Gastroesophageal sphincter (tissue), 4 donors: ENCODE measurements at regions not wholly inside any gene's neighbourhood (a gene's known extent, or its start where the extent isn't known, plus 50 kb on each side); places are given as distances from the start of the nearest gene placed in this dataset.

Experiments
- ATAC-seq: fragments of 150-250 bp; one replicate; pipeline ENCODE4 v1.9.1; 2016; ENCODE audit warnings: mild to moderate bottlenecking, moderate library complexity
- H3K27ac ChIP-seq, 4 donors: fragments of 200-600 bp; sonication (generic) in 3 of 4; 1 replicate in 3 of 4; 2 replicates in 1 of 4; pipeline ENCODE4 v1.5.1; 2016 to 2019
- H3K27me3 ChIP-seq: fragments of 200-600 bp; sonication (generic); one replicate; pipeline ENCODE4 v1.5.1; 2019
- H3K36me3 ChIP-seq, 2 donors: fragments of 200-600 bp; sonication (generic); one replicate each; pipeline ENCODE4 v1.5.1; 2019; ENCODE audit warnings: control low read depth in 1 of 2
- H3K4me1 ChIP-seq, 3 donors: fragments of 200-600 bp; sonication (generic); 1 replicate in 2 of 3; 2 replicates in 1 of 3; pipeline ENCODE4 v1.5.1; 2016 to 2019; ENCODE audit warnings: control low read depth in 2 of 3
- H3K4me3 ChIP-seq, 2 donors: fragments of 200-600 bp; sonication (generic); one replicate each; pipeline ENCODE4 v1.5.1; 2019; ENCODE audit warnings: mild to moderate bottlenecking in 1 of 2, moderate library complexity in 1 of 2
- H3K9me3 ChIP-seq, 3 donors: fragments of 200-600 bp; sonication (generic); one replicate each; pipeline ENCODE4 v1.5.1; 2017 to 2019; ENCODE audit warnings: control low read depth in 2 of 3
- CTCF ChIP-seq, 4 experiments: fragments of 200-600 bp in 2 of 4; fragments of 450-650 bp in 2 of 4; sonication (generic) in 1 of 4; IDR thresholded peaks; one replicate each; pipeline ENCODE4 v1.5.1; 2017 to 2019; ENCODE audit warnings: antibody characterized with exemption in 4 of 4, mild to moderate bottlenecking in 2 of 4, moderate library complexity in 2 of 4
- EP300 ChIP-seq: sonication (generic); formaldehyde crosslinking; IDR thresholded peaks from one replicate; pipeline ENCODE4 v1.6.1; 2017; ENCODE audit warnings: antibody characterized with exemption, mild to moderate bottlenecking
- POLR2A ChIP-seq, 2 donors: fragments of 450-650 bp; IDR thresholded peaks; one replicate each; pipeline ENCODE4 v1.6.1; 2017; ENCODE audit warnings: antibody characterized with exemption in 2 of 2, mild to moderate bottlenecking in 2 of 2, moderate library complexity in 1 of 2
- POLR2AphosphoS5 ChIP-seq: sonication (generic); formaldehyde crosslinking; IDR thresholded peaks from one replicate; pipeline ENCODE4 v1.6.1; 2017; ENCODE audit warnings: antibody characterized with exemption
- WGBS, 2 donors: methylation state at CpG; one replicate each; pipeline ENCODE4 v1.1.5; 2018; ENCODE audit warnings: low coverage in 1 of 2; 5-methylcytosine and 5-hydroxymethylcytosine counted together

- Histone ChIP-seq H3K4me3 (no peak overlapping the region), H3K27me3 (no peaks in the 10 kb centered on the region), H3K9me3 (no peaks in the 10 kb centered on the region), H3K27ac (no peak overlapping the region), H3K4me1 (no peaks in the 10 kb centered on the region), H3K36me3 (no peaks in the 10 kb centered on the region)
- no peak for ATAC-seq
- 52 to 65% methylated on average over 2 of the region's 2 CpGs for WGBS, 2 donors
- TF ChIP-seq POLR2AphosphoS5: no peak
- no peak for TF ChIP-seq POLR2A (IDR thresholded peaks at IDR 0.05)
- no peak for TF ChIP-seq EP300
Observed at GRCh38 chr6:114608091-114608490, 265.3 kb upstream of the HS3ST5 start.

- no peak overlapping the region for H3K27ac ChIP-seq
- 83 to 94% methylated on average over 3 of the region's 3 CpGs for WGBS, 2 donors
- no peaks in the 10 kb centered on the region for H3K9me3 ChIP-seq
- no peaks in the 10 kb centered on the region for H3K27me3 ChIP-seq
- H3K4me3 ChIP-seq: no peak overlapping the region
- H3K36me3 ChIP-seq: no peaks in the 10 kb centered on the region
- ATAC-seq: no peak
- TF ChIP-seq POLR2A (IDR thresholded peaks at IDR 0.05) (no peak), POLR2AphosphoS5 (no peak), CTCF (IDR thresholded peaks at IDR 0.05) (no peak), EP300 (no peak)
- H3K4me1 ChIP-seq: no peaks in the 10 kb centered on the region
Observed at GRCh38 chr6:114605656-114606055, 262.8 kb upstream of the HS3ST5 start.

GRCh38 chr6:114600381-114600780 lies 257.6 kb upstream of the HS3ST5 start:
- Histone ChIP-seq H3K36me3 (no peaks in the 10 kb centered on the region), H3K27me3 (no peaks in the 10 kb centered on the region), H3K27ac (no peak overlapping the region), H3K9me3 (no peaks in the 10 kb centered on the region), H3K4me3 (no peak overlapping the region), H3K4me1 (no peaks in the 10 kb centered on the region)
- no peak for TF ChIP-seq CTCF (IDR thresholded peaks at IDR 0.05)
- TF ChIP-seq POLR2A (IDR thresholded peaks at IDR 0.05): no peak
- TF ChIP-seq EP300: no peak
- no peak for ATAC-seq
- 38 to 50% methylated on average over 1 of the region's 1 CpG for WGBS, 2 donors

GRCh38 chr6:114595591-114595990 lies 252.8 kb upstream of the HS3ST5 start:
- Histone ChIP-seq H3K27me3 (no peaks in the 10 kb centered on the region), H3K4me3 (no peak overlapping the region), H3K4me1 (no peaks in the 10 kb centered on the region), H3K27ac (no peak overlapping the region), H3K36me3 (no peaks in the 10 kb centered on the region), H3K9me3 (no peaks in the 10 kb centered on the region)
- no peak for TF ChIP-seq EP300
- no peak for TF ChIP-seq POLR2A (IDR thresholded peaks at IDR 0.05)
- no peak for TF ChIP-seq POLR2AphosphoS5
- no peak for TF ChIP-seq CTCF (IDR thresholded peaks at IDR 0.05)
- WGBS, 2 donors: 25 to 43% methylated on average over 2 of the region's 2 CpGs
- no peak for ATAC-seq

GRCh38 chr6:114595186-114595585 lies 252.4 kb upstream of the HS3ST5 start:
- H3K36me3 ChIP-seq: no peaks in the 10 kb centered on the region
- H3K4me1 ChIP-seq: no peaks in the 10 kb centered on the region
- TF ChIP-seq POLR2A (IDR thresholded peaks at IDR 0.05): no peak
- no peak for TF ChIP-seq POLR2AphosphoS5
- TF ChIP-seq EP300: no peak
- no peak for TF ChIP-seq CTCF (IDR thresholded peaks at IDR 0.05)
- H3K27ac ChIP-seq: no peak overlapping the region
- H3K4me3 ChIP-seq: no peak overlapping the region
- no peak for ATAC-seq
- WGBS, 2 donors: 36 to 39% methylated on average over 1 of the region's 1 CpG
- no peaks in the 10 kb centered on the region for H3K27me3 ChIP-seq
- H3K9me3 ChIP-seq: no peaks in the 10 kb centered on the region
